Activated T-helper 1 cell treated with anti-CD3 and anti-CD28 coated beads, Interleukin-2, amount 50 U/mL, for 16 hours (primary cell): ENCODE measurements at regions not wholly inside any gene's neighbourhood (a gene's known extent, or its start where the extent isn't known, plus 50 kb on each side); places are given as distances from the start of the nearest gene placed in this dataset.
"Not testable (repeated sequence)": the region's sequence is repeated elsewhere in the genome, so short reads cannot be mapped to it uniquely, and the experiment has no call there.

Source experiments
- DNase-seq, 2 donors: peaks; one replicate each; pipeline ENCODE4 v3.0.0-alpha.2; 2020; ENCODE audit warnings: low read depth in 1 of 2, low spot score in 1 of 2

- DNase-seq: no peak
Measured at GRCh38 chr1:222077206-222077605, 335.3 kb upstream of the DUSP10 start.

- no peak for DNase-seq
Measured at GRCh38 chr1:222074317-222074716, 332.4 kb upstream of the DUSP10 start.

DNA sequence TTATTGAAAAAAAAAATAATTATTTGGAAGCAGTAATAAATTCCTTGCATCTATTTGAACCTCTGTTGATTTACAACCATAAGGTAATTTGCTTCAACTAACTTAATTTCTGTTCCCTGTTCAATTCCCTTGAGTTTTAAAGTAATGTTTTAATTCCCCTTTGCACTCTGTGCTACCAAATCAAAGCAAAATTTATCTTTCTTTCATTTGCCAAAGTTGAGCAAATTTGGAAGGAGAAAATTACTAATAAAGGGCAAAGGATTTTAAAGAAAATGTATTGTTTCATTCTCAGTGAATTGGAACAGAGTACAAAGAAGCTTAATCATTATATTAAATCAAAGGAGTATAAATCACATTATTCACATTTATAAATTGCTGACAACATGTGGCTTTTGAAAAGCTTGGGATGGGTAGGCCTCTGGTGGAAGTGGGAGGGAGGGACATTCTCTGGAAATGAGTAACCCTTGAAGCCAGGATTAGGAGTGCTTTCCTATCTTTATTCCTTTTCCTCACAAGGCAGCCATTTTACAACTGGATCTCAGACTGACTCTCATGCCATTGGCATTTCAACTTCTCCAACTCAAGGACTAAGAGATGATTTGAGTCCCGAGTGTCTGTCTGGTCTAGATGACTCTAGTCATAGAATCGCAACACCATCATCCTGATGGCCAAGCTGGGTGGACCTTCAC is 331.6 kb upstream of the DUSP10 start:
- no peak for DNase-seq

DNA sequence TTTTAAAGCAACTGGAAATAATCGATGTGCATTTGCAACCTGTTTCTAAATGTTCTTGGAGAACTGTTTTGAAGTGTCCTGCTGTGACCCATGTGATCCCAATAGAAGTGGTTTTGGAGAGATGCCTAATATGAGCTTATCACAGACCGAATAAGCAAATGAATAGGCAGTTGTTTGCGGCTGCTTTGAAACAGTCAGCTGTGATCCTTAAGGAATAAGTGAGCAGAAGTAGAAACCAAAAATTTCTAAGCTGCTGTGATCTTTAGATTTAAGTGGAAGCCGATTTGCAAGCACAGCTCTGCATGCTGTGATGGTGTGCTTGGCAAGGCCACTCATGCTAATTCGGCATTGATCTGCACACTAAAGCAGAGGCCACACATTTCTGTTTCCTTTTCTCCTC is 329.5 kb upstream of the DUSP10 start:
- no peak for DNase-seq

- DNase-seq: no peak
Measured at GRCh38 chr1:222068937-222069336, 327.0 kb upstream of the DUSP10 start.

- no peak for DNase-seq
Measured at GRCh38 chr1:222068101-222068500, 326.2 kb upstream of the DUSP10 start.

DNA sequence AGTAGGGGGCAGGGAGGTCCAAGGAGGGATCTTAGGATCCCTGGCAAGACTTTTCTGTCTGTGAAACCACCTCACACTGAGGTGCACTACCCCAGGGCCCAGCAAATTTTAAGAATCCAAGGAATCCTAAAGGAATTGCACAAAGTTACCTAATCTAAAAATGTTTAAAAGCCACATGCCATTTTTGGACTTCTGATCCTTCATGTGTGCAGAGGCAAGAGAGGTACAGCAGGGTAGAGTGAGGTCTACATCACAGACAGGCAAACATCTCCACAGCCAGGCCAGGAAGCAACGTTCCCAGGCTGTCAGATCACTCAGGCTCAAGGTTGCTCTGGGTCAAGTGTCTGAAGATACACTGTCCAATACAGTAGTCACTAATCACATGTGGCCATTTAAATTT is 324.6 kb upstream of the DUSP10 start:
- DNase-seq: no peak

DNA sequence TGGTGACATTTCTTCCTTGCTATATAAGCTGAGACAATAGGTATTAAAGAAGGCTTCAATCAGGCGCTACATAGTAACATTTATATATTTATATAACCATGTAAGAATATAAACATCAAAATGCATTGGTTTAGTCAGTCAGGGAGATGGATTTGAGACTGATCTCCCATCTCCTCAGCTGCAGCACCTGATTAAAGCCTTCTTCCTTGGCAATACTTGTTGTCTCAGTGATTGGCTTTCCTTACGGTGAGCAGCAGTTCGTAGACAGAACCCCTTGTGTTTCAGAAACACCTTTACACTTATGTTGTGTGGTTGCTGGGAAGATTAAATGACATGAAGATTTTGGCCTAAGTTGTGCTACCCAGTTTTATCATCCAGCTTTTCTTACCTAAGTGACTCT is 323.3 kb upstream of the DUSP10 start:
- no peak for DNase-seq

DNA sequence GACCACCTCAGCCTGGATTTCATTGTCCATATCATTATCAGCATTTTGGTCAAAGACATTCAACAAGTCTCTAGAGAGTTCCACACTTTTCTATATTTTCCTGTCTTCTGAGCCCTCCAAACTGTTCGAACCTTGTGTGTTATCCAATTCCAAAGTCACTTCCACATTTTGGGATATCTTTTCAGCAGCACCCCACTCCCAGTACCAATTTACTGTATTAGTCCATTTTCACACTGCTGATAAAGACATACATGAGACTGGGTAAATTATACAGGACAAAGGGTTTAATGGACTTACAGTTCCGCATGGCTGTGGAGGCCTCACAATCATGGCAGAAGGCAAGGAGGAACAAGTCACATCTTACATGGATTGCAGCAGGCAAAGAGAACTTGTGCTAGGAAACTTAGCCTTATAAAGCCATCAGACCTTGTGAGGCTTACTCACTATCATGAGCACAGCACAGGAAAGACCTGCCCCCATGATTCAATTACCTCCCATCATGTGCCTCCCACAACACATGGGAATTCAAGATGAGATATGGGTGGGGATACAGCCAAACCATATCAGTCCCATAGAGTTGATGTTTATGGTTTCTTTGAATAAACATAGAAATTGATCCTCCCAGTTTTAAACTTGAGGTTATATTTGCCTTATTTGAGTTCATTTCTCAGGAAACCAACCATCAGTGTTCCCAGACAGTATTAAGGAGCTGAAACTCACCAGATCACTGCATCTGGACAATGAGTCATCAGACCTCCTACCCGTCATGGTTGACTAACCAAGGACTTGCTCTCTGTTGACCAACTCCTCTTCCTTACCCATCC is 322.7 kb upstream of the DUSP10 start:
- DNase-seq: no peak

DNA sequence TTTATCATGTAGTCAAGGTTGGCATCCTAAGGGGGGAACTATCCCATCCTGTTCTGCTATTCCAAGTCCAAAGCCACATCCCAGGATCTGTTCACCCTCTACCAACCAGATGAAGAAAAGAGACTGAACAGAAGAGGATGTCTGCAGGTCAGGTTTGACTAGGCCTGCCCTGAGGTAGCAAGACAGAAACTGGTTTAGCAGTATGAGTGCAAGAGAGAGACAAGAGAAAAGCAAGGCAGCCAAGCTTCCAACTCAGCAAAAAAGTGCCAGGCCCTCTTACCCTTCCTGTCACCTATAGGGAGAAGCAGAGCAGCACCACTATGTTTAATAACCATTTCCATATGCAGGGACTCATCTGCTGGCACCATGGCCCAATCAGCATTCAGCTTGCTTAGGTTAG is 320.8 kb upstream of the DUSP10 start:
- no peak for DNase-seq

- no peak for DNase-seq
Measured at GRCh38 chr1:222061711-222062359, 319.9 kb upstream of the DUSP10 start.

- no peak for DNase-seq
Measured at GRCh38 chr1:222060210-222060916, 318.5 kb upstream of the DUSP10 start.

GRCh38 chr1:222058249-222058648 is 316.4 kb upstream of the DUSP10 start:
- DNase-seq: no peak

DNA sequence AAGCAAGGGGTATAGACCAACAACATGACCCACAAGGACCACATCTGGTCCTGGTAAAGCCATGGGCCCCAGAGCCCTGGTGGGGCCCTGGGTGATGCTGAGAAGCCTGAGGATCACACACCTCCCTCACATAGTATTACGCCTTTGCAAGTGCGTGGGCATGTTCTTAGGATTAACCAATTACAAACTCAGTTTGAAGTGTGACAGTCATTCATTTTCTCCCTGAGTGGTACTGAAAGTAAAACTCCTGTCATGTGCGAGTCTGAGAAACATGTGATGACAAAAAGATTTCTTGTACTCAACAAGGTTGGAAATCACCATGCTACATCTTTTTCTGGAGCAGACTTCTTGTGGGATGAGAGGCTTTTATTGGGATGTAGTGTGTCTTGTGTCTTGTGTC is 315.3 kb upstream of the DUSP10 start:
- no peak for DNase-seq

DNA sequence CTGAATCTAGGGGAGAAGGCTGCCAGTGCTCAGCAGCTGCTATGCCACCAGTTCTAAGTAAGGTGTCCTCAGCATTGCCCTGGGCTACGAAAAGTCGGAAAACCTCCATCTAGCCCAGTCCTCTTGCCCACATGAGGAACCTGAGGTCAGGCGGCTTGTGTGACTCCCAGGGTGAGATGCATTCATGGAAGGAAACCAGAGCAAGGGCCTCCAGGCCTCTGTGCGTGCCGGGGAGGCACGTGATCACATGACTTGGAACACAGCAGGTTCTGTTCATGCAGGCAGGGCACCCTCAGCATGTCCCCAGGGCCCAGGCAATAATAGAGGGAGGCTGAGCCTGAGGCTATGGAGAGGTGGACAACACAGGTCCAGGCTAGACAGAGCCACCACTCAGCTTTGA is 312.5 kb upstream of the DUSP10 start:
- no peak for DNase-seq

DNA sequence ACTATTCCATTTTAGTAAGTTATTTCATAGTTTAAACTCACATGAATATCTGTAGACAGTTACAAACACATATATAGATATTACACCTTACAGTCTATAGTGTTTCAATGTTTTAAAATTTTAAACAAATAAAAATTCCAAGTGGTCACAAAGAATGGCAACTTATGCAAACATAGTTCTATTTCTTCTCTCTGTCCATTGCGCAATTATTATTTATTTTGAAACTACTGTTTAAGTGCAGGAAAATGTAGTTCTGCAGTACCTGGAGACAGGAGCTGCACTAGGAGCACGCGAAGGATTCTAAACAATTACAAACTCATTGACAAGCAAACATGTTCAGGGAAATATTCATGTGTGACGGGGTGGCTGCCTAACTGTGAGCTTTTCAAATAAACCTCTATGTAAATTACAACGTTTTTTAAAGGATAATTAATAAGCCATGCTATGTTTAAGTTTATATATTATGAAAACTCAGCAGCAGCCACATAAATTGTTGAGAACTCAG is 312.0 kb upstream of the DUSP10 start:
- no peak for DNase-seq

GRCh38 chr1:222051311-222051710 is 309.4 kb upstream of the DUSP10 start:
- not testable (repeated sequence) for DNase-seq

DNA sequence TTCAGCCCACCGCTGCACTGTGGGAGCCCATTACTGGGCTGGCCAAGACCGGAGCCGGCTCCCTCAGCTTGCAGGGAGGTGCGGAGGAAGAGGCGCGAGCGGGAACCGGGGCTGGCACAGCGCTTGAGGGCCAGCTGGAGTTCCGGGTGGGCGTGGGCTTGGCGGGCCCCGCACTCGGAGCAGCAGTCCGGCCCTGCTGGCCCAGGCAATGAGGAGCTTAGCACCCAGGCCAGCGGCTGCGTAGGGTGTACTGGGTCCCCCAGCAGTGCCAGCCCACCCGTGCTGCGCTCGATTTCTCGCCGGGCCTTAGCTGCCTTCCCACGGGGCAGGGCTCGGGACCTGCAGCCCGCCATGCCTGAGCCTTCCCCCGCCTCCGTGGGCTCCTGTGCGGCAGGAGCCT is 307.8 kb upstream of the DUSP10 start:
- DNase-seq: not testable (repeated sequence)

DNA sequence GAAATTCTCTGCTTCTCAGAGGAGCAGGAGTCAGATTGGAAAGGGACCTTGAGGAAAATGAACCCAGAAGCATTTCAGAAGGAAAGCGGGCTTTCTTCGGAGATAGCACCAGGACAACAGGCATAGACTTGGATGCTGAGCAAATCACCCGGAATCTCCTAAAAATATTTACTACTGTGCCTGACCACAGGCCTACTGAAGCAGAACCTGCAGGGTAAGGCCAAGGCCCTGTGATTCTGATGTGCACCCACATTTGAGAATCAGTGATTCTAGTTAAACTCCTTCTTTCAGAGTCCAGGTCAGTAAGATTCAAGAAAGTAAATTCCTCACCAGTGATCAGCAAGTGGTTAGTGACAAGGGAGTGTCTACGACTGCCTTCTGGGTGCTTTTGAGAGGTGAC is 307.3 kb upstream of the DUSP10 start:
- no peak for DNase-seq

- DNase-seq: no peak
Measured at GRCh38 chr1:222048094-222048595, 306.3 kb upstream of the DUSP10 start.

DNA sequence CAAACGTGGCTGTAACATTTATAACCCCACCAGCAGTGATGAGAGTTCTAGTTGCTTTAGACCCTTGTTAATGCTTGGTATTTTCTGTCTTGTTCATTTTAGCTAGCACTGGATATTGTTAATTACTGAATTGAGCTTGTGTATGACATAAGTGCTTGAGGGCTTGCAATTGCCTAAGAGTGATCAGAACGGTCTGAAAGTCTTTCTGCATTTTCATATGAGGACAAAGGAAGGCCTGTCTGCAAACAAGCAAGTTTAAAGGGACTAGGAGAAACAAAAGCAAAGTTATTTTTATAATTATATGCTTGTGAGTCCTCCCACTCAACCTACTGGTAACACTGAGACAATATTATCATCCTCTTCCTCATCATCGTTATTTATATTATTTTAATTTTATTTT is 305.5 kb upstream of the DUSP10 start:
- no peak for DNase-seq
